Kidney epithelial cell (primary cell): ENCODE measurements at regions not wholly inside any gene's neighbourhood (a gene's known extent, or its start where the extent isn't known, plus 50 kb on each side); places are given as distances from the start of the nearest gene placed in this dataset.
A peak's percentile ranks its signal among the peaks of the same experiment; 100 is the strongest.

Experiments used
- DNase-seq: peaks from one replicate; pipeline ENCODE4 v3.0.0-alpha.2; 2010; ENCODE audit warnings: low read depth
- H3K27me3 ChIP-seq: 2 replicates; pipeline ENCODE4 v1.6.0; 2011; ENCODE audit warnings: low read length; ENCODE audit not compliant: control insufficient read depth, insufficient read depth
- H3K36me3 ChIP-seq: 2 replicates; pipeline ENCODE4 v1.5.1; 2011; ENCODE audit warnings: low read length; ENCODE audit not compliant: control insufficient read depth, insufficient read depth
- H3K4me3 ChIP-seq: 2 replicates; pipeline ENCODE4 v1.5.1; 2011; ENCODE audit warnings: low read depth, mild to moderate bottlenecking, control low read depth, low read length
- TF ChIP-seq, protein P1 (sequence below): IDR thresholded peaks from 2 replicates; pipeline ENCODE4 v1.5.1; 2011; ENCODE audit warnings: mild to moderate bottlenecking, moderate library complexity, low read length, control low read depth, inconsistent platforms; ENCODE audit not compliant: insufficient read depth, poor library complexity, severe bottlenecking

DNA sequence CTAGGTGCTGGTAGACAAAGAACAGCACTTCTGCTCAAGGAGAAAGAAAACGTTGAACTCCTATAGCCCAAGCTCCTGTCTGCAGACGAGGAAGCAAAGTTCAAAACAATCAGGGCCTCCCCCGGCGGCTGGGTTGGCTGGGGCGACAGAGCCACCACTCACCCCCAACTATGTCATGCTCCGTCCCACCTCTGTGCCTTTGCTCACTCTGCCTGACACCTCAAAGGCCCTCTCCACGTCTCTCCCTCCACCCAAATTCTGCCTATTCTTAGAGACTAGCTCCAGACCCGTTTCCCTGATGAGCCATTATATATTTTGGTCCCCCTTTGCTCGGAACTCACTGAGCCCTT lies 304.3 kb downstream of the TLE3 start:
- no peak for DNase-seq
- TF ChIP-seq, protein P1, sequence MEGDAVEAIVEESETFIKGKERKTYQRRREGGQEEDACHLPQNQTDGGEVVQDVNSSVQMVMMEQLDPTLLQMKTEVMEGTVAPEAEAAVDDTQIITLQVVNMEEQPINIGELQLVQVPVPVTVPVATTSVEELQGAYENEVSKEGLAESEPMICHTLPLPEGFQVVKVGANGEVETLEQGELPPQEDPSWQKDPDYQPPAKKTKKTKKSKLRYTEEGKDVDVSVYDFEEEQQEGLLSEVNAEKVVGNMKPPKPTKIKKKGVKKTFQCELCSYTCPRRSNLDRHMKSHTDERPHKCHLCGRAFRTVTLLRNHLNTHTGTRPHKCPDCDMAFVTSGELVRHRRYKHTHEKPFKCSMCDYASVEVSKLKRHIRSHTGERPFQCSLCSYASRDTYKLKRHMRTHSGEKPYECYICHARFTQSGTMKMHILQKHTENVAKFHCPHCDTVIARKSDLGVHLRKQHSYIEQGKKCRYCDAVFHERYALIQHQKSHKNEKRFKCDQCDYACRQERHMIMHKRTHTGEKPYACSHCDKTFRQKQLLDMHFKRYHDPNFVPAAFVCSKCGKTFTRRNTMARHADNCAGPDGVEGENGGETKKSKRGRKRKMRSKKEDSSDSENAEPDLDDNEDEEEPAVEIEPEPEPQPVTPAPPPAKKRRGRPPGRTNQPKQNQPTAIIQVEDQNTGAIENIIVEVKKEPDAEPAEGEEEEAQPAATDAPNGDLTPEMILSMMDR = no peak
- Histone ChIP-seq H3K4me3 (no peak overlapping the region), H3K27me3 (no peaks in the 10 kb centered on the region), H3K36me3 (no peaks in the 10 kb centered on the region)

DNA sequence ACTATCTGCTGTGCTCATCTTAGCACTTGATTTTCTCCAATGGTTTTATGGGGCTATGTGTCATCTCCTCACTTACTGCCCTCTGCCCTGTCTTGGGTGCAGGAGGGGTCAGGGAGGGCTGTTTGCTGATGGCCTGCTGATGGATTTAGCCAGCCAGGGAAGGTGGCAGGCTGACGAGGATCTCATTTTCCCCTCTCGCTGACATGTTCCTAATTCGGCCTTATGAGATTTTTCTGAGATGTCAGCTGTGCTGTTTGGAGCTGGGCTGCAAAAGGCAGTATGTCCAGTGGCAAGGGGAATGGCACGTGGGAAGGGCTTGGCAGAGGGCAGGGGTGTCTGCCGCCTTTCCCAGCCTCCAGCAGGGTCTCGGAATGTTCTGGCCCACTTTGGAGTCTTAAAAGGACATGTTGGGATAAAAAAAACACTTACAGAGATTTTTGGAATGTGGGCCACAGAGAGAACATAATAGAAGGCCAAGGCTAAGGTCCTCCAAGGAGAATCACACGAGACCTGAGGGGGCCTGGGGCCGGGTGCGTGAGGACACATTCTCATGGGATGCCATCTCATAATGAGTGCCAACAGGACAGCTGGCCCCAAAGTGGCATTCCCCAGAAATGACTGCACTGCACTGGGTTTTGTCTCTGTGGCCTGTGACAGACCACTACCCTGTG lies 303.8 kb downstream of the TLE3 start:
- H3K27me3 ChIP-seq = no peaks in the 10 kb centered on the region
- DNase-seq = no peak
- TF ChIP-seq, protein P1 = no peak
- no peaks in the 10 kb centered on the region for H3K36me3 ChIP-seq
- H3K4me3 ChIP-seq = no peak overlapping the region

DNA sequence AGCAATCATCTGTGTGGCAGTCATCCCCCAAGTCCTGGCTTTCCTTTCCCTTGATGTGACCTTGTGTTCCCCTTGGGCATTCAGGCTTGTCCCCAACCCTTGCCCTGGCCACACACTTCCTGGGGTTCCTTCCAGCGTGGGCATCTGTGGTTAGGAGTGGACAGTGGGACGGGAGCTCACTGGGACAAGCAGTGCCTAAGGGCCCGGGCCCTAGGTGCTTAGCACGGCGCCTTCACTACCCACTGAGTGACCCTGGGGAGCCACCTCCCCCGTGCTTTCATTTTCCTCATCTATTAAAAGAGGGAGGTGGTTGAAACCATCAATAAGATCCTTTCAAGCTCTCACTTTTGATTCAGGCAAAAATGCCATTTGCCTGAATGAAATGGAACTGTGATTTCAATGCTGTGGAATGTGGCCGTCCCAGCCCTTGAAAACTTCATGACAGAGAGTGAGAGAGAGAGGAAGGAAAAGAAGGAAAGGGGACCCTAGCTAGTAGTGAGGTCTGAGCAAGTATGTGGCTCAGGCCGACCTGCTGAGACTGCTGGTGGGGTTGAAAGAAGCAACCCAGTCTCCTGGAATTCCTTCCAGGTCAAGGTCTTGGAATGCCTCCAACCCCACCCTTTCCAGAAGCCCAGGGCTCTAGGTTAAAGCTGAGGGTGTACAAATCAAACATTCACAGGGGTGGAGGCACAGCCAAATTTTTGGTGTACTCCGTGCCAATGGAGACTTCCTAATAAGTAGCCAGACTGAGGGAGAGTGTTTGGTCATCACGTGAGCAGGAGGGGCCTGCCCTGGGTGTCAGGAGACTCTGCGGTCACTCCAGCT lies 302.9 kb downstream of the TLE3 start:
- peak; percentile 26 for DNase-seq
- Histone ChIP-seq H3K27me3 (no peaks in the 10 kb centered on the region), H3K4me3 (no peak overlapping the region), H3K36me3 (no peaks in the 10 kb centered on the region)
- TF ChIP-seq, protein P1 = no peak

DNA sequence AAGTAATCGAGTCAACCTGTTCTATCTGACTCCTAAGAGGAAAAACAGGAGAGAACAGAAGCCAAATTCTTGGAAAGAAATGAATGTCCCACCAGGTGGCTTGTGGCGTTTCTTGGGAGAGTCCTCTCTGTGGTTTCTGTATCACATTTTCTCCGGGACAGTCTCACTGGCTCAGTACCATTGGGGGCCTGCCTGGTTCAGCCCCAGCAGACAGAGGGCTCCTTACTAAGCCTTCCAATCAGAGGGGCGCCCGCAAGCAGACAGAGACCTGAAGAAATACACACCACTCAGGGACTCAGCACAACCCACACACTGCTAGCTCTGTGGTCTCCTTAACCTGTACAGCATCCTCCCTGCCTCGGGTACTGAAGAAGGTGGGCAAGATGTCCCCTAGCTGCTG lies 302.1 kb downstream of the TLE3 start:
- no peaks in the 10 kb centered on the region for H3K27me3 ChIP-seq
- TF ChIP-seq, protein P1 = no peak
- no peak for DNase-seq
- no peaks in the 10 kb centered on the region for H3K36me3 ChIP-seq
- no peak overlapping the region for H3K4me3 ChIP-seq

DNA sequence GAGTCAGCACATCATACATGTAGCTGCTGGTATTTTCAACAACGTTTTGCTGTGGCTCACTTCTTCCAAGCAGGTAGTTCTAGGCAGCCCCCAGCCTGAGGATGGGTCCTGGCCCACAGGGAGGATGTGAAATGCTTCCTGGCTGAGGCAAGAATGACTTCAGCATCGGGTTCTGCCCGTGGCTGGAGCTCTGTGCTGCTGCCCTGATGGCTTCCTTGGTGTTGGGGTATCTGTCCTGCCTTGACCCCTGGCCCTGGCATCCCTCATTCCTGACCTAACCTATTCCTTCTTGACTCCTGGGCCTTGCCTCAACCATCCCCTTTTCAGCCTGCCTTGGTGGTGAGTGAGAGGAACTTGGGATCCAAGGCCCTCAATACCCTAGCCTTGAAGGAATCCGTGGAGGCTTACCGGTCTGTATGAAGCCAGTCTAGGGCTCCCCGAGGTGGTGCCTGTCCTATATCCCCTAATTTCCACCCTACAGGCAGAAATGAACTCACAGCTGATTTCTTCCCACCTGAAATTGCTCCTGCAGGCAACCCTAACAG lies 300.6 kb downstream of the TLE3 start:
- no peak for DNase-seq
- Histone ChIP-seq H3K27me3 (no peaks in the 10 kb centered on the region), H3K36me3 (no peaks in the 10 kb centered on the region), H3K4me3 (no peak overlapping the region)
- TF ChIP-seq, protein P1 = no peak
